ENCODE measurements at regions not wholly inside any gene's neighbourhood (a gene's known extent, or its start where the extent isn't known, plus 50 kb on each side); places are given as distances from the start of the nearest gene placed in this dataset.

- intact Hi-C loops (cut with micrococcal nuclease; ENCODE audit: unreplicated experiment): no loop called here
- CTCF ChIA-PET: no interaction called here
- Histone ChIP-seq H3K79me2 (ENCODE audit: low read depth) (no peaks in the 10 kb centered on the region), H2AFZ (no peak overlapping the region), H3K4me3 (no peak overlapping the region), H3K4me1 (replicated peaks; ENCODE audit: insufficient read depth) (no peaks in the 10 kb centered on the region; the same call in 1 of the 2 replicates), H3K9me3 (ENCODE audit: insufficient read depth, low read depth) (peaks cover 3% of the 10 kb centered on the region; the same call in 1 of the 2 replicates), H3K27ac (no peak overlapping the region), H3F3A (ENCODE audit: insufficient read depth, low read depth) (no peaks in the 10 kb centered on the region), H3K27me3 (ENCODE audit: insufficient read depth, low read depth) (no peaks in the 10 kb centered on the region), H3K4me2 (no peak overlapping the region), H3K36me3 (ENCODE audit: low read depth) (no peaks in the 10 kb centered on the region), H4K20me1 (ENCODE audit: insufficient read depth) (no peaks in the 10 kb centered on the region), H3K9me2 (ENCODE audit: insufficient read depth) (no peaks in the 10 kb centered on the region)
- TF ChIP-seq CTCF (conservative IDR thresholded peaks at IDR 0.05): no peak
- TF ChIP-seq EZH2 (IDR thresholded peaks at IDR 0.05; ENCODE audit: low read depth): no peak
- no TSS peak for BruUV-seq (replicated peaks)
- POLR2A ChIA-PET (ENCODE audit: unreplicated experiment): no interaction called here
- DNase-seq: no peak
Observed at GRCh38 chr2:74763962-74764428, 69.9 kb upstream of the HK2 start.

GRCh38 chr2:74764429-74765272, 69.3 kb upstream of the HK2 start:
- Histone ChIP-seq H3K9me3 (ENCODE audit: insufficient read depth, low read depth) (no peaks in the 10 kb centered on the region), H3K4me2 (no peak overlapping the region), H3K4me3 (no peak overlapping the region), H3K79me2 (ENCODE audit: low read depth) (no peaks in the 10 kb centered on the region), H3F3A (ENCODE audit: insufficient read depth, low read depth) (no peaks in the 10 kb centered on the region), H2AFZ (no peak overlapping the region), H3K36me3 (ENCODE audit: low read depth) (no peaks in the 10 kb centered on the region), H4K20me1 (ENCODE audit: insufficient read depth) (no peaks in the 10 kb centered on the region), H3K4me1 (replicated peaks; ENCODE audit: insufficient read depth) (no peaks in the 10 kb centered on the region; the same call in 1 of the 2 replicates), H3K27ac (no peak overlapping the region), H3K27me3 (ENCODE audit: insufficient read depth, low read depth) (no peaks in the 10 kb centered on the region), H3K9me2 (ENCODE audit: insufficient read depth) (no peaks in the 10 kb centered on the region)
- TF ChIP-seq EZH2 (IDR thresholded peaks at IDR 0.05; ENCODE audit: low read depth): no peak
- TF ChIP-seq CTCF (conservative IDR thresholded peaks at IDR 0.05): no peak
- no TSS peak for BruUV-seq (replicated peaks)
- DNase-seq: no peak
- ChIA-PET POLR2A (ENCODE audit: unreplicated experiment) (no interaction called here), CTCF (no interaction called here)
- intact Hi-C loops (cut with micrococcal nuclease; ENCODE audit: unreplicated experiment): no loop called here

GRCh38 chr2:74766780-74767179, 67.1 kb upstream of the HK2 start:
- H3K27ac ChIP-seq: no peak overlapping the region
- no peak overlapping the region for H3K4me2 ChIP-seq
- no peaks in the 10 kb centered on the region; the same call in 1 of the 2 replicates for H3K4me1 ChIP-seq (replicated peaks; ENCODE audit: insufficient read depth)
- no peaks in the 10 kb centered on the region for H3K27me3 ChIP-seq (ENCODE audit: insufficient read depth, low read depth)
- no peaks in the 10 kb centered on the region for H4K20me1 ChIP-seq (ENCODE audit: insufficient read depth)
- no peak for TF ChIP-seq CTCF (conservative IDR thresholded peaks at IDR 0.05)
- no peak for TF ChIP-seq EZH2 (IDR thresholded peaks at IDR 0.05; ENCODE audit: low read depth)
- no peak overlapping the region for H2AFZ ChIP-seq
- no peaks in the 10 kb centered on the region for H3K9me2 ChIP-seq (ENCODE audit: insufficient read depth)
- ChIA-PET CTCF (no interaction called here), POLR2A (ENCODE audit: unreplicated experiment) (no interaction called here)
- no peaks in the 10 kb centered on the region for H3K9me3 ChIP-seq (ENCODE audit: insufficient read depth, low read depth)
- BruUV-seq (replicated peaks): no TSS peak
- H3K36me3 ChIP-seq (ENCODE audit: low read depth): no peaks in the 10 kb centered on the region
- no peaks in the 10 kb centered on the region for H3K79me2 ChIP-seq (ENCODE audit: low read depth)
- DNase-seq: no peak
- no peak overlapping the region for H3K4me3 ChIP-seq
- H3F3A ChIP-seq (ENCODE audit: insufficient read depth, low read depth): no peaks in the 10 kb centered on the region
- intact Hi-C loops (cut with micrococcal nuclease; ENCODE audit: unreplicated experiment): no loop called here

Data from PC-9 (cell line).